ENCODE measurements at regions not wholly inside any gene's neighbourhood (a gene's known extent, or its start where the extent isn't known, plus 50 kb on each side); places are given as distances from the start of the nearest gene placed in this dataset.

GRCh38 chr5:5919411-5919810 is 458.9 kb downstream of the MED10 start:
- no peak overlapping the region for H3K27ac ChIP-seq
- H3K4me3 ChIP-seq: no peak overlapping the region
- no peaks in the 10 kb centered on the region for H3K9me3 ChIP-seq (ENCODE audit: low read depth)
- no peaks in the 10 kb centered on the region for H3K4me1 ChIP-seq (ENCODE audit: low read depth)
- H3K36me3 ChIP-seq: no peaks in the 10 kb centered on the region
- no peak for TF ChIP-seq CTCF (IDR thresholded peaks at IDR 0.05; ENCODE audit: low read depth, low read length)
- DNase-seq (ENCODE audit: low read depth in 1 of 2, low spot score in 1 of 2): no peak
- H3K27me3 ChIP-seq: no peaks in the 10 kb centered on the region

- Histone ChIP-seq H3K4me3 (no peak overlapping the region), H3K9me3 (ENCODE audit: low read depth) (no peaks in the 10 kb centered on the region), H3K36me3 (no peaks in the 10 kb centered on the region), H3K27ac (no peak overlapping the region), H3K4me1 (ENCODE audit: low read depth) (no peaks in the 10 kb centered on the region), H3K27me3 (no peaks in the 10 kb centered on the region)
- no peak for DNase-seq (ENCODE audit: low read depth in 1 of 2, low spot score in 1 of 2)
- TF ChIP-seq CTCF (IDR thresholded peaks at IDR 0.05; ENCODE audit: low read depth, low read length): no peak
Observed at GRCh38 chr5:5906778-5907177, 471.6 kb downstream of the MED10 start.

GRCh38 chr5:5905186-5905585 is 473.2 kb downstream of the MED10 start:
- no peaks in the 10 kb centered on the region for H3K4me1 ChIP-seq (ENCODE audit: low read depth)
- H3K27ac ChIP-seq: no peak overlapping the region
- no peaks in the 10 kb centered on the region for H3K36me3 ChIP-seq
- no peaks in the 10 kb centered on the region for H3K9me3 ChIP-seq (ENCODE audit: low read depth)
- no peaks in the 10 kb centered on the region for H3K27me3 ChIP-seq
- no peak overlapping the region for H3K4me3 ChIP-seq
- DNase-seq (ENCODE audit: low read depth in 1 of 2, low spot score in 1 of 2): no peak
- TF ChIP-seq CTCF (IDR thresholded peaks at IDR 0.05; ENCODE audit: low read depth, low read length): no peak

- Histone ChIP-seq H3K9me3 (ENCODE audit: low read depth) (no peaks in the 10 kb centered on the region), H3K36me3 (no peaks in the 10 kb centered on the region), H3K27me3 (no peaks in the 10 kb centered on the region), H3K4me1 (ENCODE audit: low read depth) (no peaks in the 10 kb centered on the region), H3K27ac (no peak overlapping the region), H3K4me3 (no peak overlapping the region)
- TF ChIP-seq CTCF (IDR thresholded peaks at IDR 0.05; ENCODE audit: low read depth, low read length): no peak
- no peak for DNase-seq (ENCODE audit: low read depth in 1 of 2, low spot score in 1 of 2)
Observed at GRCh38 chr5:5904113-5904512, 474.2 kb downstream of the MED10 start.

- H3K36me3 ChIP-seq: no peaks in the 10 kb centered on the region
- no peak overlapping the region for H3K27ac ChIP-seq
- no peak for TF ChIP-seq CTCF (IDR thresholded peaks at IDR 0.05; ENCODE audit: low read depth, low read length)
Observed at GRCh38 chr5:5902678-5903646, 475.4 kb downstream of the MED10 start.

More at GRCh38 chr5:5902678-5903646, 475.4 kb downstream of the MED10 start:
- no peak for DNase-seq (ENCODE audit: low read depth in 1 of 2, low spot score in 1 of 2)
- H3K27me3 ChIP-seq: no peaks in the 10 kb centered on the region
- no peaks in the 10 kb centered on the region for H3K9me3 ChIP-seq (ENCODE audit: low read depth)
- no peak overlapping the region for H3K4me3 ChIP-seq
- no peaks in the 10 kb centered on the region for H3K4me1 ChIP-seq (ENCODE audit: low read depth)

All from cardiac muscle cell (in vitro differentiated cells and primary cell).